ENCODE measurements at regions not wholly inside any gene's neighbourhood (a gene's known extent, or its start where the extent isn't known, plus 50 kb on each side); places are given as distances from the start of the nearest gene placed in this dataset.

DNA sequence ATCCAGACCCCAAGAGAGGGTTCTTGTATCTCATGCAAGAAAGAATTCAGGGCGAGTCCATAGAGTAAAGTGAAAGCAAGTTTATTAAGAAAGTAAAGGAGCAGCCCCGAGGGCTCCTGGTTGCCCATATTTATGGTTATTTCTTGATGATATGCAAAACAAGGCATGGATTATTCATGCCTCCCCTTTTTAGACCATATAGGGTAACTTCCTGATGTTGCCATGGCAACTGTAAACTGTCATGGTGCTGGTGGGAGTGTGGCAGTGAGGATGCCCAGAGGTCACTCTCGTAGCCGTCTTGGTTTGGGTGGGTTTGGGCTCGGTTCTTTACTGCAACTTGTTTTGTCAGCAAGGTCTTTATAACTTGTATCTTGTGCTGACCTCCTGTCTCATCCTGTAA is 750.2 kb upstream of the FANCL start:
- H3K27ac ChIP-seq (ENCODE audit: low read depth, low read length, poor library complexity, severe bottlenecking), result no peak overlapping the region
- no peak overlapping the region for H3K9ac ChIP-seq (ENCODE audit: low read length)
- no peaks in the 10 kb centered on the region for H4K20me1 ChIP-seq (ENCODE audit: insufficient read depth, low read length)
- H3K4me1 ChIP-seq (ENCODE audit: insufficient read depth, low read length, severe bottlenecking), result no peaks in the 10 kb centered on the region
- TF ChIP-seq EZH2 (IDR thresholded peaks at IDR 0.05; ENCODE audit: borderline replicate concordance, low read length), result no peak
- TF ChIP-seq, protein P1, sequence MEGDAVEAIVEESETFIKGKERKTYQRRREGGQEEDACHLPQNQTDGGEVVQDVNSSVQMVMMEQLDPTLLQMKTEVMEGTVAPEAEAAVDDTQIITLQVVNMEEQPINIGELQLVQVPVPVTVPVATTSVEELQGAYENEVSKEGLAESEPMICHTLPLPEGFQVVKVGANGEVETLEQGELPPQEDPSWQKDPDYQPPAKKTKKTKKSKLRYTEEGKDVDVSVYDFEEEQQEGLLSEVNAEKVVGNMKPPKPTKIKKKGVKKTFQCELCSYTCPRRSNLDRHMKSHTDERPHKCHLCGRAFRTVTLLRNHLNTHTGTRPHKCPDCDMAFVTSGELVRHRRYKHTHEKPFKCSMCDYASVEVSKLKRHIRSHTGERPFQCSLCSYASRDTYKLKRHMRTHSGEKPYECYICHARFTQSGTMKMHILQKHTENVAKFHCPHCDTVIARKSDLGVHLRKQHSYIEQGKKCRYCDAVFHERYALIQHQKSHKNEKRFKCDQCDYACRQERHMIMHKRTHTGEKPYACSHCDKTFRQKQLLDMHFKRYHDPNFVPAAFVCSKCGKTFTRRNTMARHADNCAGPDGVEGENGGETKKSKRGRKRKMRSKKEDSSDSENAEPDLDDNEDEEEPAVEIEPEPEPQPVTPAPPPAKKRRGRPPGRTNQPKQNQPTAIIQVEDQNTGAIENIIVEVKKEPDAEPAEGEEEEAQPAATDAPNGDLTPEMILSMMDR (IDR thresholded peaks at IDR 0.05; ENCODE audit: low read length), result no peak
- H3K79me2 ChIP-seq (ENCODE audit: insufficient read depth, low read length), result no peaks in the 10 kb centered on the region
- H3K9me3 ChIP-seq (ENCODE audit: low read length), result no peaks in the 10 kb centered on the region
- H3K9me2 ChIP-seq (ENCODE audit: low read depth, low read length), result no peaks in the 10 kb centered on the region
- H3F3A ChIP-seq (ENCODE audit: insufficient read depth, low read length), result no peaks in the 10 kb centered on the region
- H3K36me3 ChIP-seq (ENCODE audit: insufficient read depth, low read length), result no peaks in the 10 kb centered on the region
- no peak overlapping the region for H3K4me2 ChIP-seq (ENCODE audit: low read length)
- no peaks in the 10 kb centered on the region for H3K27me3 ChIP-seq (ENCODE audit: insufficient read depth, low read length)
- no peak overlapping the region for H3K4me3 ChIP-seq (ENCODE audit: low read depth, low read length, poor library complexity, severe bottlenecking)
- H2AFZ ChIP-seq (ENCODE audit: low read length), result no peak overlapping the region

DNA sequence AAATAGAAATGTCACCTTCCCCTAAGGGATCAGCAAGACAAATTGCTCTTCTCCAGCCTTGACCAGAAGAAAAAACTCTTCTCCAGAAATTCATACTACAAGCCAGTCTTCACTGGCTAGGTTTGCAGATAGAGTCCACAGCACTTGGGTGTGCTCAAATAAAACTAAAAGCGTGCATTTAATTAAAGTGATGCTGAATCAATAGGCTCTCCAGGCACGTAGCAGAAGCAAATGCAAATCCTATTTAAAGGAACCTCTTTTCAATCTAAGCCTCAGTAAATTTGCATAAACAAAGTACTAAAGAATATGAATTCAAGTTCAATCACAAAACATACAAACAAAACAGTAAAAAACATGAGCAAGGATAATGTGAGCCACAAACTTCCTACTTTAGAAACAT is 744.4 kb upstream of the FANCL start:
- no peak overlapping the region for H3K9ac ChIP-seq (ENCODE audit: low read length)
- no peaks in the 10 kb centered on the region for H3K36me3 ChIP-seq (ENCODE audit: insufficient read depth, low read length)
- H2AFZ ChIP-seq (ENCODE audit: low read length), result no peak overlapping the region
- TF ChIP-seq, protein P1 (IDR thresholded peaks at IDR 0.05; ENCODE audit: low read length), result no peak
- no peak for TF ChIP-seq EZH2 (IDR thresholded peaks at IDR 0.05; ENCODE audit: borderline replicate concordance, low read length)
- no peaks in the 10 kb centered on the region for H4K20me1 ChIP-seq (ENCODE audit: insufficient read depth, low read length)
- H3K9me2 ChIP-seq (ENCODE audit: low read depth, low read length), result no peaks in the 10 kb centered on the region
- H3K27me3 ChIP-seq (ENCODE audit: insufficient read depth, low read length), result no peaks in the 10 kb centered on the region
- H3K9me3 ChIP-seq (ENCODE audit: low read length), result no peaks in the 10 kb centered on the region
- no peak overlapping the region for H3K27ac ChIP-seq (ENCODE audit: low read depth, low read length, poor library complexity, severe bottlenecking)
- no peaks in the 10 kb centered on the region for H3F3A ChIP-seq (ENCODE audit: insufficient read depth, low read length)
- no peaks in the 10 kb centered on the region for H3K79me2 ChIP-seq (ENCODE audit: insufficient read depth, low read length)
- no peak overlapping the region for H3K4me2 ChIP-seq (ENCODE audit: low read length)
- no peaks in the 10 kb centered on the region for H3K4me1 ChIP-seq (ENCODE audit: insufficient read depth, low read length, severe bottlenecking)
- no peak overlapping the region for H3K4me3 ChIP-seq (ENCODE audit: low read depth, low read length, poor library complexity, severe bottlenecking)

DNA sequence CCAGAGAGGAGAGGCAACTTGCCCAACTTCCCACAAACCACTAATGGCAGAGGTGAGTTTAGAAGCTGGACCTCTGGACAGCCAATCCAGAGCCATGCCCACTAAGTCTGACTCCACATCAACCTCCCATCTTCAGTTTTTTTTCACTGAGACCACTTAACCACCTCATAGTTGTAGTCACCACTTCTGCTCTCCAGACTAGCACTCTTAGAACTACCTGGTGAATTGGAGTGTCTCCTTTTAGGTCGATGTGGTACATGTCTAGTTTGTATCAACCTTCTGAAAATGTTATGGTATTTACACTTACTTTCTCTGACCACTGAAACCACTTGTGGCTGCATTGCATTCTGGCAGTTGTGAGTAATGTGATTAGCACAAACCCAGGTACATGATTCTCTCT is 743.6 kb upstream of the FANCL start:
- Histone ChIP-seq H2AFZ (ENCODE audit: low read length) (no peak overlapping the region), H3K79me2 (ENCODE audit: insufficient read depth, low read length) (no peaks in the 10 kb centered on the region), H3K36me3 (ENCODE audit: insufficient read depth, low read length) (no peaks in the 10 kb centered on the region), H4K20me1 (ENCODE audit: insufficient read depth, low read length) (no peaks in the 10 kb centered on the region), H3K27ac (ENCODE audit: low read depth, low read length, poor library complexity, severe bottlenecking) (no peak overlapping the region), H3K4me2 (ENCODE audit: low read length) (no peak overlapping the region), H3K4me3 (ENCODE audit: low read depth, low read length, poor library complexity, severe bottlenecking) (no peak overlapping the region), H3K27me3 (ENCODE audit: insufficient read depth, low read length) (no peaks in the 10 kb centered on the region), H3K9me3 (ENCODE audit: low read length) (no peaks in the 10 kb centered on the region), H3K9me2 (ENCODE audit: low read depth, low read length) (no peaks in the 10 kb centered on the region), H3K9ac (ENCODE audit: low read length) (no peak overlapping the region), H3K4me1 (ENCODE audit: insufficient read depth, low read length, severe bottlenecking) (no peaks in the 10 kb centered on the region), H3F3A (ENCODE audit: insufficient read depth, low read length) (no peaks in the 10 kb centered on the region)
- TF ChIP-seq, protein P1 (IDR thresholded peaks at IDR 0.05; ENCODE audit: low read length), result no peak
- no peak for TF ChIP-seq EZH2 (IDR thresholded peaks at IDR 0.05; ENCODE audit: borderline replicate concordance, low read length)

Measured in OCI-LY1 (cell line).